EL (cell line): ENCODE measurements at regions not wholly inside any gene's neighbourhood (a gene's known extent, or its start where the extent isn't known, plus 50 kb on each side); places are given as distances from the start of the nearest gene placed in this dataset.

Source experiments
- DNase-seq: peaks from one replicate; pipeline ENCODE4 v3.0.0-alpha.2; 2016

DNA sequence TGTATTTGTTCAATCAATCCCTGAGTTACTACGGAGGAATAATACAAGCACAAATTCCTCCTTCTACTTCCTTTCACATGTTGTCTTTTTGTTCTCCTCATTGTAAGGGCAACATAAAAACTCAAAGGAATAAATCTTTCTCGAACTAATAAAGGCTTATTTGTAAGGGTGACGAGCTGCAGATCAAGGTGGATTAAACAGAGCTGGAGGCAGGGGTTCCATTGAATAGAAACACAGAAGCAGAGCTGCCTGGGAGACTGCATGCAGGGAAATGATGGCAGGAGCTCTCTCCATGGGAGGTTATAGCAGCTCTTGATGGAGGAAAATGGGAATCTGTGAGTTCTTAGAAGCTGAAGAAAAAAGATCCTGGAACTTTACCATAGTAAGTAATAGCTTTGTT is 160.2 kb downstream of the CYYR1 start:
- no peak for DNase-seq

DNA sequence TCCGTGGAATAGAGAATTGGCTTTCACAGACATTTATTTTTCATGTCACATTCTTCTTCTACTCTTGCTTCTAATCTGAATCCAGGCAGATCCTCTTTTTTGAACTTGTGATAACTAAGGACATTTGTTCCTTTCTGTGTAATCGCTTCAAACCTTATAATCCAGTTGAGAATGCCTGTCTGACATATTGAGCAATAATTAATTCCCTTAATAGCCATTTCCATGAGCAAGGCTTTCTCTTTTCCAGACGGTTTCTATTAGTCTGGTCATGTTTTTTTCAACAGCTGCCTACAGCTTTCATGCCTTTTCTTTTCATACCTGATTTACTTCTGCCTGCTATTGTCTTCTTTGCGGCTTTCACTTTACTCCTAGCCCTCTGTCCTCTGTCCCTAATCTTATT is 163.4 kb downstream of the CYYR1 start:
- no peak for DNase-seq

DNA sequence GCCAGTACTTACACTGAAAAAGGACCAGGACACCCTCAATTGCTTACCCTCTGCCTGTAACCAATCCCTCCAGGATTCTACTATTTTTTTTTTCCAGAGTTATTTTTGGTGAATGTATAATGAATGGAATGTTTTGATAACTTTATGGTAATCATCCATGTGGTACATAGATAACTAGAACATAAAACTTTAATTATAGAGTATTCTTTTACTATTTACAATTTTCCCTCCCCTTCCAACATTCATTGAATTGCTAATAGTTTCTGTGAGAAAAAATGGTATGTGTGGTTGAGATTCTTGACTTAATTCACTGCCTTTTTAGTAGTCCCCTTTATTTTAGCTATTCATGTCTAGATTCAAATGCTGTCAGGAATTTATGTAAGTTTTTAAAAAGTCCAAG is 164.6 kb downstream of the CYYR1 start:
- no peak for DNase-seq

DNA sequence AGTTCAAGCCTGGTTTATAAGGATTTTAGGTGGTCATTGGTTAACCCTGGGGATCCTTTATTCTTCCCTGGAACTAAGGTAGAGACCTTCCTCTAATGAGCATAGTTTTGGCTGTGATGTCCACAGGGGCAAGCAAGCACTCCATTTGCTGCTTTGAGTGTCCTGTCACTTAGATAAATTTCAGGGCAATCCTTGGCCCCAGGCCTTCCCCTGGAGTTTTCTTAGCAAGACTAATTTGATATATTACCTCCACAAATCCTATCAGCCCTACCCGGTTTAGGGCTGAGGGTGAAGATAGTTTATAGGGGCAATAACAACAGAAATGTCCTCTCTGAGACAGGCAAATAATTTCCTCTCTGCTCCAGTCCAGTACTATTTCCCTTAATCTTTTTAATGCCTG is 166.6 kb downstream of the CYYR1 start:
- DNase-seq: no peak

DNA sequence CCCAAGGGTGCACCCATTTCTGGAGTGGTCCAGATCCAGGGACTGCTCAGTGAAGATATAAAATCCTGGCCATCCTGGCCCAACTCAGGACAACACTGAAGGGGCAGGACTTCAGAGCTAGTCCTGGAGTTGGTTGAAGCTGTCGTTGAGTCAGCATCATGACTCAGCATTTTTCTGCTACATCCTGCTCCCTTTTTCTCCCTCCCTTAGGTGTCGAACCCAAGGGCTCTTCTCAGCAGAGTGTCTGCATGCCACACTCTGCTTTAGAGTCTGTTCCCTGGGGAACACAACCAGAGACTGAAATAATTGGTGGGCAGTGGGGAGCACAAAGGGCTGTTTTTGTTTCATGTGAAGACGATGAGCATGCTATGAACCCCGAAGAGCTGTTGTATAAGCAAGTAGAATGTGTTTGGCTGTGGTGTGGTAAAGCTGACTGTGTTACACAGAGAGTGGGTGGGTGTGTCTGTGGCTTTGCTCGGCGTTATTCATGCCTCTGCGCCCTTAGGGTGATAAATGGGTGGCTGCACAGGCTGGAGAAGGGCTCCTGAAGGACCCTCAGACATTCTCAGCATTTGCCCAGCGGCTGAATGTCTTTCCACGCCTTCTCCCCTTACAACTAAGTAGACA is 167.2 kb downstream of the CYYR1 start:
- DNase-seq: peak; percentile 90

DNA sequence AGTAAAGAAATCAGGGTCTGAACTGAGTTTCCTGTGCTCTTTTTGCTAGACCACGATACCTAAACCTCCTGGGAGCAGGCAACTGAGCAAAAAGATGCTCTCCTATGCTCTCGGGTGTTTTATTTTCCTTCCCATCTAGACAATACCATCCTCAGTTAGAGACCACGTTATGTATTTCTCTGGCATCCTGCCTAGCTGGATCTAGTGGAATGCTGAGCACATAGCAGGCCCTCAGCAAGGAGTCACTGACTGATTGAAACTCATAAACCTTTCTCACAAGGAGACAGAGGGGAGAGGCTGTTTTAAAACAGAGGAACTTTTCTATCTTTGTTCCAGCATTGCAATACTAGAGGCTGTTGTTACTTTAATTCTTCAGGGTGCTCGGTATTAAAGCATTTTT is 168.0 kb downstream of the CYYR1 start:
- DNase-seq: peak; percentile 66

DNA sequence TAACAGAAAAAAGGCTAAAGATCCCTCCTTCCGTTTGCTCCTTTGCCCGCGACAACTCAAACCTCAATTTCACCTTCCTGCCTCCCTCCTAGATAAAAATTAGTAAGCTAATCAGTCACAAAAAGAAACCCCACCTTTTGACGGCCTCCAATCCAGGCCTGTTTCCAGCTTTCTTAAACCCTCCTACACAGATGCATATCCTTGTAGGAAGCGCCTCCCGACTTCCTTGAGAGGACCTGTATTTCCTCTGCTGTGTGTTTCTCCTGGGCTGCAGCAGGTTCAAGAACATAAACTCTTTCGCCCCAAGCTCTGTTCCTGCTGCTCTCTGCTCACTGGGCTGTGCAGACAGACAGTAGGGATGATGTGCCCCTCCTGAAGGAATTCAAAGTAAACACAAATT is 168.8 kb downstream of the CYYR1 start:
- no peak for DNase-seq

DNA sequence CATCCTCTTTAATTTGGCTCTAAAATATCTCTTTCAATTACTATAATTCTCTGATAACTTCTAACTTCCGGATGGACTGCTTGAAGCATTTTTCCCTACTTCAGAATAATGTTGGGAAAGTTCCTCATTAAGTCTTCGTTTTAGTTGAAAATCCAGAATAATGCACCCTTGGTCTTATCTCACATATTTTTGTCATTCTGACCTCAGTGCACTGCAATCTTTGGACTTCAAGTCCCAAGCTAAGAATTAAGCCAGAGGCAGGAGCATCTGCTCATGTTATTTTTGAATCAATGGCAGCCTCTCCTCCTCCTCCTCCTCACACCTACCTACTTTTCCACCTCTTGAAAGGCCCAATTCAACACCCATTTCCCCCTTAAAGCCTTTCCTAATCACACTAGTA is 169.8 kb downstream of the CYYR1 start:
- DNase-seq: no peak

DNA sequence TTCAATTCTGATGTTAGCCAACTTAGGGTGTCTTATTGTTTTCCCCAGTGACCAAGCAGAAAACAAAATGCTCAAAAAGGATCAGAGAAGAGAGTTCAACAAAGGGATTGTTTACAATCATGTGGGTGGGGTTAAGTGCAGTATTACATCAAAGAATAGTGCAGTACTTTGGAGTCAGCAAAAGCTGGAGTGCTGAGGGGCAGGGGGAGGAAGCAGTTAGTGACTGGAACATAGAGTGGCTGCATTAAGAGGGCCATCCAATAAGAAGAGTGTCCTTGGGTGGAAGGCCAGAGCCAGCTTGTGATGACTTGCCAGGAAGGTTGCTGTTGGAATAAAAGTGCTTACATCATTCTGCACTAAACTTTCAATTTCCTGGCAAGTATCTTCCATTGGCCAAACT is 175.5 kb downstream of the CYYR1 start:
- no peak for DNase-seq

DNA sequence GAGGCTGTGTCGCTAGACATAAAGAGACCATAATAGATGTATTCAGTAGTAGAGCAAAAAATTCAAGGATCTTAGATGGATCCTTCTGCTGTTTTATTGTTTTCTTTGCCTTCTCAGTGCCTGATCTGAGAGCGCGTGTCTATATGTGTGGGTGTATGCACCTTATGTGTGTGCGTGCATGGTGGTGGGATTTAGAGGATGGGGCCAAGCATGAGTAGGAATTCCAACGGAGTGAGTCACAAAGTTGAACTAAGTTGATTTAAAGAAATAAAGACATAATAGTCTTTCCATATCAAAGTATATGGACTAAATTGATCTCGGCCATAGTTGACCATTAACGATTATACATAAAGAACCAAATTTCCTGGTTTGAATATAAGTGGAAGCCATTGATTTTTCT is 178.7 kb downstream of the CYYR1 start:
- peak; percentile 36 for DNase-seq

DNA sequence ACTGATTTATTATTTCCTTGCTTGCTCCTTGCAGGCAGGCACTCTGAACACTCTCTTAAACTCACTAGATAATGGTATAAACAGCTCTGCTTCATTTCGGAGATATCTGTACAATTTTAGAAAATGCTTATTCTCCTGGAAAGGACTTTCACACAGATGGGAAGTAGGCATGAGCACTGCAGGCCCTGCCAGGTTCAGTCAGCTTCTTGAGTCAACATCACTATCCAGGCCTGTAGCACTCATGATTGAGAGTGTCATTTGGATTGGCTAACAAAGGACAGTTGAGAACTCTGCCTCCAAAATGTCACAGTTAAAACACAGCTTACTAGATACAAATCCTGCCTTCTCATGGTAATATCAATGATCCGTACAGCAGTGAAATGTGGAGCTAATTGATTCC is 181.9 kb downstream of the CYYR1 start:
- DNase-seq: no peak

DNA sequence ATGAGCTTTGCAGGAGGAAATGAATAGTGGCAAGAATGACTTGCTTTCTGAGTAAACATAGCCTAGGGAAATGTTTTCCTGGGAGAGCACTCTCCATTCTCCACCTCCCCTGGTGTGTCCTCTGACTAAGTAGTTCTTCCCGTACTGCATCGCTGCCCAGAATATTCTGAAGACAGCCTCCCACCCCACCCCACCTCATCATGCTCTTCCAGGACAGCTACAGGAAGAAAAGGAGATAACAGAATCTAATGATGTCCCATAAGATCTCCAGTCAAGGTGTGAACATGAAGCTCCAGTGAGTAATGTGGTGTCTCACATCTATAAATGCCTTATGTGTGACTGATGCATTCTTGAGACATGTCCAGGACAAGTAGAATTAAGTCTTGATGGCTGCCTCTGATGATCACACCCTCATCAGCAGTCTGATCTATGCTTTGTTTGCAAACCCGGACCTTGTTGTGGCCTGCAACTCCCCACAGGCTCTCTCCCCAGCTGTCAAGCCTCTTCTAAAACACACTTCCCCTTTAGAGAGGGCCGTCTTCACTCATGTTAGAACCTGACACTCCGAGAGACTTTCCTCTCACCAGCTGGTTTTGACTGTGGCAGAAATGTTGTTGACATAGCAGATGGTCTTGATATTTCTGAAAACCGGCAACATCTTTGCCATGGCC is 183.0 kb downstream of the CYYR1 start:
- peak; percentile 92 for DNase-seq

DNA sequence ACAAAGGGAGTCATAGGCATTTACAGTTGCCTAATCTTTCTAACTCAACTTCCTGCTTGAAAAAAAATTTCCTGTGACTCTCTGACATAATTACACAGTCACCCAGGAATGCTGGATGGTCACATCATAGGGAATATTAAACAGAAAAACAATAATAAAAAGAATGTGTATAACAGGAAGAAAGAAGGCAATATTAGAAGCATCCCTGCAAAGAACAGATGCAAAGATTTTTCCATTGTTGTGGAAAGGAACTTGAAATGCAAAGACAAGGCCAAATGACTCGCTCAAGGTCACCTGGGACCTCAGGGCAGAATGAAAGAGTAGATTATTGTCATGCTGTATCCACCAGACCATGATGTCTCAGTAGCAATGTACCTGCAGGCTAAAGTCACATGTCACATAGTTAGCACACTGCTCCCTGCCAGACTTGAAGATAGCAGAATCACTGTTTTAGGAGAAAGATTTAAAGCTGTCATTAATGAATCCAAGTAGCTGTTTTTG is 184.3 kb downstream of the CYYR1 start:
- peak; percentile 86 for DNase-seq

DNA sequence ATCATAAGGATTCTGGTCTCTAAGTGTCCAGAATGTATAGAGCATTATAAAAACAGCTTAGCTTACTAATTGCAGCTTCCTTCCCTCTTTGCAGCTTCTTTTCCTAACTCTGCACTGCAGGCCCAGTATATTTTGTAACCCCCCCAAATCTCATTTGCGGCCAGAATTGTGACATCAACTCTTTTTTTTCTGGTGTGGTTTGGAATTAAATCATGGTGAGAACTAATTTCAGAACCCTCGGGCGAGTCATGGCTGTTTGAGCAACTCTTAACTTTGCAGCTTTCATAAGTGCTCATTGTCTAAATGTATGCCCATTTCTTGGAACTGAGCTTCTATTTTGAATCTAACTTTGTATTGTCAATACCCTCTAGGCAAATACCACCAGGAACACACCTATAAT is 187.4 kb downstream of the CYYR1 start:
- DNase-seq: peak; percentile 39

DNA sequence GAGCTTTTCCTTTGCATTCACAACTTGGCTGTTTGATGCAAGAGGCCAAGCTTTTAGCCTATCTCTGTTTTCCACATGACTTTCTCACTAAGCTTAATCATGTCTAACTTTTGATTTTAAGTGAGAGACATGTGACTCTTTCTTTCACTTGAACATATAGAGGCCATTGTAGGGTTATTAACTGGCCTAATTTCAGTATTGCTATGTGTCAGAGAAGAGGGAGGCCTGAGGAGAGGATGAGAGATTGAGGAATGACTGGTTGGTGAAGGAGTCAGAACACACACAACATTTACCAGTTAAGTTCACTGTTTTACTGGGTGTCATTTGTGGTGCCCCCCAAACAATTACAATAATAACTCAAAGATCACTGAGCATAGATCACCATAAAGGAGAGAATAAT is 193.5 kb downstream of the CYYR1 start:
- DNase-seq: no peak

DNA sequence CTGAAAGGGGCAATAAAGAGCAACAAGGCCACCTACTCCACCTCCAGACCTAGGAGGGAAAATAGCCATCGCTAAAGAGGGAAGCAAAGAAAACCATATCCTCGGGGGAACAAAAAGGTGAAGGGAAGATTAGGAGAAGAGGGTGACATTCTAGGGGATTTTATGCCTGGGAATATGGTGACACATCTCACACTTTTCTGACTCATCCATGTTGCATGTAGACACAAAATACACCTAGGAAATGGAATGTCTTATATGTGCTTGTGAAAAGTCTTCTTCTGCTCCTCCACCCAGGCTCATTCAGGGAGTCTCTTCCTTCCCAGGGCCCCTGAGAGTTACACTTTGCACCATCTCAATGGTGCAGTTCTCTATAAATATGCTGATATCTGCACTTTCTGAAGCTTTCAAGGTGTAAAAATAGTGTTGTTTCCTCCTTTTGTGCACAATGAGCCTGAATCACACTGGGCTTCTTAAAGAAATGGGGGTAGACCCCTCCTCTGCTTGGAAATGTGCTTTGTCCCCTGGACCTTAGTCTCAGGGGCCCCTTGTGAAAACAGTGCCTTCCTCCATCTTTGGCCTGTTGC is 195.9 kb downstream of the CYYR1 start:
- DNase-seq: no peak

DNA sequence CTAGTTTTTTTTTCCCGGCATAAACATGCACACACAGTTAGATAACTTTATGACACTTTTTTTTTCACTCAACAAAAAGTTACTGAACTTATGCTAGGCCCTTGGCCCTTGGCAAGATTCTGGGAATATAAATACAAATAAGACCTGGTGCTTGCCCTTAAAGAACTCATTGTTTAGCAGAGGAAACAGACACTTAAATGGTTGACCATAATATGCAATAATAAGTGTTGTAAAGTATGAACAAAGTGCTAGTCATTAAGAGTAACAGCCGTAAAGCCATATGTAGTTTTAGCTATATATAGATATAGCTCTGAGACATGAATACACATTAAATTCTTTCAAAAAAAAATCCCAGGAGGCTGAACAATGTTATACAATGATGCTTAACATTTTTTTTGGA is 198.3 kb downstream of the CYYR1 start:
- DNase-seq: no peak

DNA sequence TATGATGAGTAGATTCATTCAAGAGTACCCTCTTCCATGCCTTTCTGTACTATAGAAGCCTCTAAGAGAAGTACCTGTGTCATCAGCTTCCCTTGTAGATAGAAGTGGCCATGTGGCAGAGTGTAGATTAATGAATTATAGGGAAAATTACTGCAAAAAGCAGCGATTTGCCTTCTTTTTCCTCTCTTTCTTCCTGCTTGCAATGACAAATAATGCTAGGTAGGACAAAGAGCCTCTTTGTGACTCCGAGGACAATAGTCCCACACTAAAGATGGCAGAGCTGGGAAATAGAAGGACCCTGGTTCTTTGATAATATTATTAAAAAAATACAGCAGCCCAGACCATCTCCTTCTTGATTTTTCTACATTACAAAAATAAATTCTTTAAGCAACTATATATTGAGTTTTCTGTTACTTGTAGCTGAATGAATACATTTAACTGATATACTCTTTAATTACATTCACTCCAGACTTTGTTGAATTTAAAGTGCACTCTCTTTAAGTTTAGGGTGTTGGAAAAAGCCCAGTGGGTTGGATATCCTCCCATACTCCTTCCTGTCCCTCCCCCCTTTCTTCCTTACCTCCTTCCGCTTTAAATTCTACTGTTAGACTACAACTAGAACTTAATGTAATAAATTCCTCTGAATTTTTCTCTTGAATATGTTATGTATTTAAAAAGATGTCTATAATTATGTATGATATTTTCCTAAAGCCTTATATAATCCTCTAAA is 198.2 kb upstream of the APP start:
- DNase-seq: no peak

DNA sequence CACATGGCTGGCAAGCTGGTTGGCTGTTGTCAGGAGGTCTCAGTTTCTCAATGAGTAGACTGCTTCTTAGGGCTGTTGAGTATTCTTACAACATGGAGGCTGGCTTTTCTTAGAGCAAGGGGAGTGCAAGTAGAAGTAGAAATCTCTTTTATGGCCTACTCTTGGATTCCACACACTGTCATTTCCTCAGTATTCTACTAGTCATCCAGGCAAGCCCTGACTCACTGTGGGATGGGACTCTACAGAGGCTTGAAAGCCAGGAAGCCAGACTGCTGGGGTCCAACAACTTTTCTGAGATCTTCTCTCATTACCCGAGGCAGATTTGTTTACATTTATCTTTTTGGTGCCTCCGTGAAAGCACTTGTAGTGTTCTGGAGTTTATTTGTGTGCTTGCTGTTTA is 196.2 kb upstream of the APP start:
- peak; percentile 56 for DNase-seq

DNA sequence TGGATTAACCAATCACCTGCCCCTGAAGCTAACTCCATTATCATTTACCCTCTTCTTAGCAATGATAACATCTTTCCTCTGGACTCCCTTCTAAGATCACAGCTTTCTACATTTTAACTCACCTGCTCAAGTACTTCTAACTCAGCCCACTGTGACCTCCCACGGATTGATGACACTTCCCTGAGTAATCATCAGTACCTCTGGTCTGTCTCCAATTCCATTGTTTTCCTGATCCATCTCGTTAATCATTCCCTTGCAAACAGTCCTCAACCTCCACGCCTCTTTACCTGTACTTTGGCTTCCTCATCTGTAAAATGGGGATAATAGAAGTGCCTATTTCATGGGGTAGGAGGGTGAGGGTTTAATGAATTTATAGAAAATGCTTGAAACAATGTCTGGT is 195.3 kb upstream of the APP start:
- DNase-seq: no peak

DNA sequence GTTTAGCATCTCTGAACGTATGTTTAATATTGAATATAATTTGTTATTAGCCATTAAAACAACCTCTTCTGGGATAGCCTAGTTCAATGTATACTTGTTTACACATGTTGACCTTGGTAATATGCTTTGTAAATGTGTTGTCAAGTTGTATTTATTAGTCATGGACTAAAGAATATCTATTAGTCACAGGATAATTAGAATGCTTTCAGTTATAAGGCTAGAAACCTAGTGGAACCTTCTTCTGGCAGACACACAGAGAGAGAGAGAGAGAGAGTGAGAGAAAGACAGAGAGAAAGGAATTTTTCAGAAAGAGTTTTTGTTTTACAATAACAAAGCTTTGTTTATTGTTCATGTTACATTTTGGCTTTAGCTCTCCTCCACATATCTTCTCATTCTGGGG is 181.1 kb upstream of the APP start:
- no peak for DNase-seq

DNA sequence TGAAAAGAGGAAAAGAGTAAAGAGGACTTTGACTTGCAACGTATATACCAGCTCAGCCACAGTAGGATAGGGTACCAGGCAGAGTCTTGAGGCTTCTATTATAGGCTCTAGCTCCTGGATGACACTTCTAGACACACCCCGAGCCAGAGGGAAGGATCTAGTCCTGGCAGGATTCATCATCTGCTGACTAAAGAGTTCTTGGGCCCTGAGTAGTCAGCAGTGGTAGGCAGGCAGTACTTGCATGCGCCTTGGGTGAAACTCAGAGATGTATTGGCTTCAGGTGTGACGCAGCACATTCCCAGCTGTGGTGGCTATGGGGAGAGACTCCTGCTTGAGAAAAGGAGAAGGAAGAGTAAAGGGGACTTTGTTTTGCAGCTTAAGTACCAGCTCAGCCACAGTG is 162.3 kb upstream of the APP start:
- DNase-seq: no peak

DNA sequence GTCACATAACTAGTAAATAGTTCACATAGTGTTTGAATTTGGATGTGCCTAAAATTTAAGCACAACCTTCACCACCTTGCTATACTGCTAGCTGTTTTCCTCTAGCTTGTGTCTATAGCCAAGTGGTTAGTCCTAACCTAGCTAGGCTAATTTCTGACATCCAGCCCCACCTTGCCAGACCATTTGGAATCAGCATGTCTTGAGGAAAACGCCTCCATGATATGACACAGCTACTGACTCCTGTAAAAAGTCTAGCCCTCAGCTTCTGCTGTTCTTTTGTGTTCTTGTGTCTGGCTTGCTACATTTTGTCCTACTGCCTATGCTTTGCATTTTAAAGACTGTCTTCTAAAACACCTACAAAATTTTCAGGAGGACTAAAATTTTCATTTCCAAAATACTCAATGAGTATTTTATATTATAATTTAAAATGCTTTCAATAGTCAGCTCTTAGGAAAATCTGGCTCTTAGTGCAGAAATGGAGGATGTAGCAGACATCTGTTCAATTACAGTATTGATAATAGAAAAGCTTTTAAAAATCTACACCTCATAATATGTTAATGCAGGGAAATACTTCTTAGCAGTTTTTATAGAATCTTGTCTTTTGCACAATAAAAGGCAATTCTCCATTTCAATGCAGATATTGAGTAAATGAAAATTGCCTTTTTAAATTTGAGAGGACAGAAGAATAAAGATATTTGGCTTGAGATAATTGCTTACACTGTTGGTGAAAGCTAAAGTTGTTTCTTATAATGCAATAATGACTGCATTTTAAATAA is 160.8 kb upstream of the APP start:
- no peak for DNase-seq
